ENCODE measurements at regions not wholly inside any gene's neighbourhood (a gene's known extent, or its start where the extent isn't known, plus 50 kb on each side); places are given as distances from the start of the nearest gene placed in this dataset.

GRCh38 chr6:168244961-168245551 lies 74.5 kb downstream of the DACT2 start:
- Mint-ChIP-seq H3K27me3 (ENCODE audit: low read depth) (peaks cover 9% of the 10 kb centered on the region), H3K4me1 (peaks cover 5 to 14% of the 10 kb centered on the region in 2 experiments; a peak in 3 of 4 replicates), H3K4me3 (no peak overlapping the region), H3K9me3 (no peaks in the 10 kb centered on the region), H3K27ac (no peak overlapping the region; a peak in 1 of 7 replicates), H3K36me3 (ENCODE audit: insufficient read depth in 1 of 3, low read depth in 3 of 3) (no peaks in the 10 kb centered on the region)
- no peak overlapping the region for H2BK120ac ChIP-seq (ENCODE audit: low read depth, low read length, poor library complexity, severe bottlenecking)
- H4K5ac ChIP-seq (ENCODE audit: insufficient read length, low read depth, low read length): no peak overlapping the region
- H3K14ac ChIP-seq (ENCODE audit: insufficient read depth, low read length): no peak overlapping the region
- H2BK12ac ChIP-seq (ENCODE audit: insufficient read length, low read depth, low read length): no peak overlapping the region
- H3K27ac ChIP-seq (ENCODE audit: insufficient read length, low read depth, low read length): no peak overlapping the region
- no peaks in the 10 kb centered on the region for H3K9me3 ChIP-seq (ENCODE audit: control insufficient read depth, low read depth, low read length)
- H4K20me1 ChIP-seq (ENCODE audit: control insufficient read depth, insufficient read depth, insufficient read length): no peaks in the 10 kb centered on the region
- H3K79me2 ChIP-seq (ENCODE audit: insufficient read depth, low read length): no peaks in the 10 kb centered on the region
- no peak overlapping the region for H4K8ac ChIP-seq (replicated peaks; ENCODE audit: insufficient read length, low read depth, low read length)
- H3K4me1 ChIP-seq (ENCODE audit: insufficient read depth, low read length): no peaks in the 10 kb centered on the region
- H3K18ac ChIP-seq (ENCODE audit: insufficient read length, low read depth, low read length): no peak overlapping the region
- H2AFZ ChIP-seq (ENCODE audit: low read length): no peak overlapping the region
- no peak overlapping the region for H2BK20ac ChIP-seq (ENCODE audit: low read depth, low read length, poor library complexity, severe bottlenecking)
- no CpG with 5 or more reads among the region's 17 CpGs for whole genome bisulfite sequencing (ENCODE audit: extremely low coverage, insufficient read length, low lambda C conversion rate)
- H2AK5ac ChIP-seq (ENCODE audit: insufficient read length, low read length): no peak overlapping the region
- no peak overlapping the region for H2BK5ac ChIP-seq (ENCODE audit: insufficient read length, low read length)
- no peak overlapping the region for H3T11ph ChIP-seq (ENCODE audit: low read length)
- no peaks in the 10 kb centered on the region for H3K27me3 ChIP-seq (ENCODE audit: insufficient read depth, low read length)
- H3K9ac ChIP-seq (ENCODE audit: extremely low read depth, insufficient read length, low read length): no peak overlapping the region
- no peak overlapping the region for H3K4me2 ChIP-seq (ENCODE audit: insufficient read depth, insufficient read length, low read length)
- H3K23me2 ChIP-seq (ENCODE audit: insufficient read length, low read depth, low read length, poor library complexity, severe bottlenecking): no peaks in the 10 kb centered on the region
- no peak overlapping the region for H2BK15ac ChIP-seq (ENCODE audit: low read depth, low read length)
- H3K56ac ChIP-seq (ENCODE audit: insufficient read length, low read depth, low read length): no peak overlapping the region
- H3K79me1 ChIP-seq (ENCODE audit: insufficient read depth, low read depth, low read length, poor library complexity, severe bottlenecking): no peaks in the 10 kb centered on the region
- H3K4ac ChIP-seq (ENCODE audit: low read depth, low read length): no peak overlapping the region
- DNase-seq: no peak
- no peak for TF ChIP-seq CTCF (conservative IDR thresholded peaks at IDR 0.05)
- H4K91ac ChIP-seq (ENCODE audit: insufficient read length, low read depth, low read length): no peak overlapping the region
- H3K23ac ChIP-seq (ENCODE audit: insufficient read length, low read depth, low read length): no peak overlapping the region
